Urinary bladder (tissue), 3 donors: ENCODE measurements at regions not wholly inside any gene's neighbourhood (a gene's known extent, or its start where the extent isn't known, plus 50 kb on each side); places are given as distances from the start of the nearest gene placed in this dataset.

Experiments used
- DNase-seq: peaks from one replicate; pipeline ENCODE4 v3.0.0-alpha.2; 2015; ENCODE audit errors: extremely low spot score
- H3K27ac ChIP-seq: one replicate; pipeline ENCODE4 v1.5.1; 2013; ENCODE audit warnings: low read depth, mild to moderate bottlenecking, moderate library complexity
- H3K36me3 ChIP-seq: one replicate; pipeline ENCODE4 v1.6.1; 2013; ENCODE audit warnings: mild to moderate bottlenecking, moderate library complexity; ENCODE audit not compliant: insufficient read depth
- H3K4me1 ChIP-seq: one replicate; pipeline ENCODE4 v1.6.1; 2013; ENCODE audit warnings: mild to moderate bottlenecking, moderate library complexity; ENCODE audit not compliant: insufficient read depth
- H3K4me3 ChIP-seq: one replicate; pipeline ENCODE4 v1.5.1; 2013; ENCODE audit warnings: low read depth, low read length
- WGBS: extraction: QIAGEN DNeasy Blood & Tissue Kit; methylation state at CpG from one replicate; pipeline ENCODE4 v1.1.7; 2013; 5-methylcytosine and 5-hydroxymethylcytosine counted together
- donor health status: healthy with polysubstance abuse.
- donor health status: healthy.

DNA sequence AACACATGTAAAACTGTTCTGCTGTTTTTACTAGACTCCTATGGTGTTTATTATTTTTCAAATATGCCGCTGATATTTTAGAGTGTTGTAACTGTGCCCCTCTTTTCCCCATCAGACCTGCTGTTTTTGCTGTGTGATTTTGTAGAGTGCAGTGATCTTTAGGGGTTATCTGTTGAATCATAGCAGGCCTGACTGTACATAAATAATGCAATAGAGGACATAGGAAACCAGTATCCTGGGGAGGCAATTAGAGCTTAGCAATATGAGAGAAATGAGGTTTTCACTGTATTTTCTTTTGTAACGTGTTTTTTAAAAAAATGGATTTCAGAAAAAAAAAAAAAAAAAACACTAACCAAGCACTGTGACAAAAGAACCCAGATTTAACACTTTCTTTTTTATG lies 662.2 kb downstream of the TOX3 start:
- H3K36me3 ChIP-seq = no peaks in the 10 kb centered on the region
- H3K27ac ChIP-seq = no peak overlapping the region
- H3K4me1 ChIP-seq = peaks cover 2% of the 10 kb centered on the region
- DNase-seq = no peak
- WGBS = 88% methylated on average over 2 of the region's 2 CpGs
- H3K4me3 ChIP-seq = no peak overlapping the region

DNA sequence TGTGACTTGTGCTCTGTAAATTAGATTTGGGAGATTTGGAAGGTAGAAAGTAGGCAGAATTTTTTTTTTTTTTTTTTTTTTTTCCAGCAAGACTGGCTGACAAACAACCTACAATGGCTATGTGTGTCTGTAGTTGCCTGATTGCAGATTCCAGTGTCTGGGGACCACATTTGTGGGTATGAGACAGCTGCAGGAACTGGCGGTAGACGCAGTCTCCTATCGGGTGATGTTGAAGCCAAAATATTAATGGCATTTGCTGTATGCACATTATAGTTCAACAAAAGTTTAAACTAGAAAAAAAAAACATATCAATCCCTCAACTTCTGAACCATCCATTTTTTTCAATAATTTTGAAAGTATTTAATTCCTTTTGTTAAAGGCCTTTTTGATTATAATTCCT lies 665.2 kb downstream of the TOX3 start:
- DNase-seq = no peak
- Histone ChIP-seq H3K27ac (peak overlapping the region; percentile 2), H3K4me3 (no peak overlapping the region), H3K36me3 (no peaks in the 10 kb centered on the region), H3K4me1 (peaks cover 2% of the 10 kb centered on the region)
- 88% methylated on average over 3 of the region's 3 CpGs for WGBS

DNA sequence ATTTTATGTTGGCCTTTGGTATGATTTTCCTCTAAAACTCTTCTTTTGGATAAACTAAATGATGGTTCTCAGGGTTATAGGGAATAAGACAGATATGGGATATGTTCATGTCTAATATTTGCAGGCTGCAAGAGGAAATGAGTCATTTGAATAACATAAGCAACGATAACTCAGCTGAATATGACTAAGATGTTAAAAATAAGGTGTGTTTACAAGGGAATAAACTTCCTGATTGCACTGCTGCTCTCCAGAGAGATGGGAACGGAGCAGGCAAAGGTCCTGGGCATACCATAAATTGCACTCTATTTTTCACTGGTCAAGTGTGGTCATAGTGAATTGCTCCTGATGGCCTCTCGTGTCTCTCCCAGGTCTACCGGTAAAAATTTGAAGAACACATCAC lies 666.2 kb downstream of the TOX3 start:
- Histone ChIP-seq H3K36me3 (no peaks in the 10 kb centered on the region), H3K4me3 (no peak overlapping the region), H3K27ac (no peak overlapping the region), H3K4me1 (peaks cover 2% of the 10 kb centered on the region)
- no peak for DNase-seq
- 23% methylated on average over 4 of the region's 4 CpGs for WGBS

DNA sequence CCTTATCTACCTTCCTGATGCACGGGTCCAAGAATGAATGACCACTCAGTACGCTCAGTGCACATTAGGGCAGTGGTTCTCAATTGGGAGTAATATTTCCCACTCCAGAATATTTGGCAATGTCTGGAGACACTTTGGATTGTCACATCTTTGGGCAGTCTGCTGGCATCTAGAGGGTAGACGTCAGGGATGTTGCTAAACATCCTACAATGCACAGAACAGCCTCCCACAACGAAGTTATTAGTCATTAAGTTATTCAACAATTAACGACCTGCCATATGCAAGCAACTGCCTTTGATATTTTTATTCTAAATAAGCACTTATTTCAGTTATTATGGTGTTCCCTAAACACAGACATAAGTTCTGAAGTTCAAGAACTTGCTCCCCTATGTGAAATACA lies 669.3 kb downstream of the TOX3 start:
- Histone ChIP-seq H3K27ac (no peak overlapping the region), H3K4me3 (no peak overlapping the region), H3K4me1 (peaks cover 2% of the 10 kb centered on the region), H3K36me3 (no peaks in the 10 kb centered on the region)
- WGBS = 79% methylated on average over 5 of the region's 5 CpGs
- DNase-seq = no peak

DNA sequence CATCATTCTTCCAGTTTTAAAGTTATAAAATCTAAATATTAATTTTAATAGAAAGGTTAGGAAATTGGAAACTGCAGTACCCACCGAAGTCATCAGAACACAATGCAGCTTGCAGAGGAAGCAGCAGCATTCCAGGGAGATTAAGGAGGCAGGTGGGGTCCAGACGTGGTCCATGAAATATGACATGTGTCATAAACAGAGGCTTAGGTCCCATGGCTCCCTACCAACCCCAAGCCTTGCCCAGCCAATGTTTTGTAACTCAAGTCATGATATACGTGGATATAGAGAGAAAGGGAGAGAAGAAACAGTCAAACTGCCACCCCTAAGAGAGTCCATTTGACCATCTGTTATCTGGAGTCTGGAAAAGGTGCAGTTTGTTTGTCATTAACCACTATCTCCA lies 670.0 kb downstream of the TOX3 start:
- Histone ChIP-seq H3K4me3 (no peak overlapping the region), H3K4me1 (peaks cover 2% of the 10 kb centered on the region), H3K36me3 (no peaks in the 10 kb centered on the region), H3K27ac (no peak overlapping the region)
- no peak for DNase-seq
- 24% methylated on average over 3 of the region's 3 CpGs for WGBS

DNA sequence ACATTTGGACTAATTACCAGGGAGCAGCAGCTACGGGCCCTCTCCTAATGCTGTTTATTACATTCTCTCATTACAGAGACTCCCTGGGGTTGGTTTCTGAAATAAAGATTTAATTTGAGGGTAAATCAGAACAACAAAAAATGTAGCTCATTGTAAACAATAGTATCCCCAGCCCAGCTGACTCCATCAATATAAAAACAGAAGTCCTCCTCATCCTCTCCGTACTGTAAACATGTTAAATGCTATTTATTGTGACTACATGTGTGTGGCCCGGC lies 670.4 kb downstream of the TOX3 start:
- no peaks in the 10 kb centered on the region for H3K36me3 ChIP-seq
- peaks cover 2% of the 10 kb centered on the region for H3K4me1 ChIP-seq
- 64% methylated on average over 3 of the region's 3 CpGs for WGBS
- no peak overlapping the region for H3K4me3 ChIP-seq
- DNase-seq = peak; percentile 2
- no peak overlapping the region for H3K27ac ChIP-seq

DNA sequence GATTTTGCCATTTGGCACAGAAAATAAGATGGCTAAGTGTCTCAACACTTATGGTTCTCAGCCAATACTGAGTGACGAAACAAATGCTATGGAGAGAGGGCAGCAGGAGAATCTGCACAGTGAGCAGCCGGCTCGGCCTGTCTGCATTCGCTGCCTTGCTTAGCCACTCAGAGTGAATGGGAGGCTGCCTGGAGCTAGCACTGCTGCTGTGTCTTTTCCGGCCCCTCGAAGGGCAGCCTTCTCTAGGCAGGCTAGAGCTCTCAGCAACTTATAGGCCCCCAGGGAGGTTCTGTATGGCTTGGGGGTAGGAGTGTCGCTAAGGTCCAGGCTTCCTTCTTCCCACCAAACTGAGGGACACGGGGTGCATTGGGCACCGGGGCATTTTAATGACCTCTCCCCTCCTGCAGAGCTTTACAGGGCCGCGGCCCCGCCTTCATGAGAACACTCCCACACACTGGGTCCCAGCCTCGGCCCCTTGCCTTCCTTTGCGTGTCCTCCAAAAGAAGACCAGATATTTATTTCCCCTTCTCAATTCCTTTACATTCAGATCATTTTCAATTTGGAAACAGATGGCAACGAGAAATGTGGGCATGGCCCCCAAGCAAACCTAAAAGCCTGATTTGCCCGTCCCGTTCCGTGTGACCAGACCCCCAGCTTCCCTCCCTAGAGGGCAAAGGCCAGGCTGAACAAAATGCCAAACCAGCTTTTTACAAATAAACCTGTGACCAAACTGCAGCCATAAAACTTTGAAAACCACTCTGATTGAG lies 670.9 kb downstream of the TOX3 start:
- DNase-seq = no peak
- WGBS = 44% methylated on average over 18 of the region's 18 CpGs

DNA sequence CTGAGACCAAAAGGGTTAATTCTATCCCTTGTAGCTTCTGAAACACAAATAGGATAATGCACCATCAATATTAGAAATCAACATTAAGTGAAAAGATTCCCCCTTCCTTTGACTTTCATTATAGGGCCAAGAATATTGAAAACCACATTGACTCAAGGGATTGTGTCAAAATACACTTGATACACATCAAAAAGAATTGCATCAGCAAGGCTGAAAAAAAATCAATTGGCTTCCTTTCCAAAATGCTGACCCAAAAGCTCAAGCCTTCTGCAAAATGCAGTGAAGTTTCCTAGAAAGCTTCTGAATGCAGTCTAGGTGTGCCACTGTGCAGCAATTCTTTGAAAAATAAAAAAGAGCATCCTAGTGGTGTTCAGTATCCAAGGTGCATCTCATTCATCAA lies 674.4 kb downstream of the TOX3 start:
- DNase-seq = no peak
- no peaks in the 10 kb centered on the region for H3K4me1 ChIP-seq

More for the DNA sequence above, 670.9 kb downstream of the TOX3 start:
- Histone ChIP-seq H3K4me3 (no peak overlapping the region), H3K36me3 (no peaks in the 10 kb centered on the region), H3K4me1 (peaks cover 2% of the 10 kb centered on the region), H3K27ac (no peak overlapping the region)

DNA sequence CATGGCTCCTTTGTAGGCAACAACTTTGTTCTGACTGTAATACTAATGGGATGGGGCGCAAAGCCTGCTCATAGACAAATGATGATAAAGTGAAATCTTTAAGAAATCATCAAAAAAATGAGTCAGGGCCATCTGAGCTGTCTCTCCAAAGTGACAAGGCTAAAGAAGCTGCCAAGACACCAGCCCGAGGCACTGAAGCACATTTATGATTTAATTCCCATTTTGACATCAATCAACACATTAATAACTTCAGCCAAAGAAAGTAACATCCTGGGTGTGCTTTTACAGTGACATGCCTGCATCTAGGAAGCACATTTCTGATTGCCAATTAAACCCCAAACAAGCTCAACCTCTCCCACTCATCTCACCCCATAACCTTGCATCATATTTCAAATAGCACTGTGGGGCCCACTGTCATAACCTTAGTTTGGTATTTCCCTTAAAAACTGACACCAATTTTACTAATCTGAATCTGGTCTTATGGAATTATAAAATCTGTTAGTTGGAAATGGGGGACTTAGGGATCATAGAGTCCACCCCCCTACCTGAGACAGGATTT lies 676.6 kb downstream of the TOX3 start:
- WGBS = 76% methylated on average over 2 of the region's 2 CpGs
- Histone ChIP-seq H3K36me3 (no peaks in the 10 kb centered on the region), H3K4me1 (no peaks in the 10 kb centered on the region), H3K4me3 (no peak overlapping the region), H3K27ac (no peak overlapping the region)
- no peak for DNase-seq

More for the DNA sequence above, 674.4 kb downstream of the TOX3 start:
- H3K4me3 ChIP-seq = no peak overlapping the region
- H3K27ac ChIP-seq = no peak overlapping the region
- no peaks in the 10 kb centered on the region for H3K36me3 ChIP-seq

DNA sequence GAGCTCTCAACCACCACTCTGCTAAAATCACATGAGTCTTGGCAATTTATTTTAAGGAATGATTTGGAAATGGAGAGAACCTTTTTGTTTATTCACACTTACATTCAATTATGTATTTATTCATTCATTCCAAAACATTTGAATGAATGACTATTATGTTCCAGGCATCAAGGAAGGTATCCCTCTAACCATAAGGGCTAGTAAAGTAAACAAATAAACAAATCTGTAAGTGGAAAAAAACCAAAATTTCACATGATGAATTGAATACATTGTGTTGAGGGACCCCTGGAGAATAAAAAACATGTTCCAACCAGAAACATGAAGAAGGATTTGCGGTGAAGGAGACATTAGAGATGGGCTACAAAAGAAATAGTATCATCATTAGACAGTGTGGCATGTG lies 677.8 kb downstream of the TOX3 start:
- no peaks in the 10 kb centered on the region for H3K36me3 ChIP-seq
- 94% methylated on average over 1 of the region's 1 CpG for WGBS
- no peak overlapping the region for H3K27ac ChIP-seq
- H3K4me3 ChIP-seq = no peak overlapping the region
- DNase-seq = no peak
- H3K4me1 ChIP-seq = no peaks in the 10 kb centered on the region

DNA sequence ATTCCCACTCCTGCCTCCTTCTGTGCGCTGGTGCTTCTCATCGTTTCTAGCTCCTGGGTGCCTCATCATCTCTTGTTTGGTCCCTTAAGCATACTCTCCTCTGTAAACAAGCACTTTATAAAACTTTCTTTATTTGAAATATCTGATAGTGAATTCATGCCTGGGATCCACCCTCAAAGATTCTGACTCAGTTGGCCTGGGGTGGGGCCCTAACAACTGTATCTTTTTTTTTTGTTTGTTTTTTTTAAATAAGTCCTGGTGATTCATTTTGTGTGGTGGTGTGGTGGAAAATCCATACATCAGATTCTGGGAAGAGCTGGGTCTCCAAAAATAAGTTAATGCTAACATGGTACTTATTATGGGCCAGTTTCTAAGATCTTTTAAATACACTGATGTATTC lies 678.3 kb downstream of the TOX3 start:
- Histone ChIP-seq H3K27ac (no peak overlapping the region), H3K4me1 (no peaks in the 10 kb centered on the region), H3K4me3 (no peak overlapping the region), H3K36me3 (no peaks in the 10 kb centered on the region)
- DNase-seq = no peak
- 85% methylated on average over 2 of the region's 2 CpGs for WGBS

DNA sequence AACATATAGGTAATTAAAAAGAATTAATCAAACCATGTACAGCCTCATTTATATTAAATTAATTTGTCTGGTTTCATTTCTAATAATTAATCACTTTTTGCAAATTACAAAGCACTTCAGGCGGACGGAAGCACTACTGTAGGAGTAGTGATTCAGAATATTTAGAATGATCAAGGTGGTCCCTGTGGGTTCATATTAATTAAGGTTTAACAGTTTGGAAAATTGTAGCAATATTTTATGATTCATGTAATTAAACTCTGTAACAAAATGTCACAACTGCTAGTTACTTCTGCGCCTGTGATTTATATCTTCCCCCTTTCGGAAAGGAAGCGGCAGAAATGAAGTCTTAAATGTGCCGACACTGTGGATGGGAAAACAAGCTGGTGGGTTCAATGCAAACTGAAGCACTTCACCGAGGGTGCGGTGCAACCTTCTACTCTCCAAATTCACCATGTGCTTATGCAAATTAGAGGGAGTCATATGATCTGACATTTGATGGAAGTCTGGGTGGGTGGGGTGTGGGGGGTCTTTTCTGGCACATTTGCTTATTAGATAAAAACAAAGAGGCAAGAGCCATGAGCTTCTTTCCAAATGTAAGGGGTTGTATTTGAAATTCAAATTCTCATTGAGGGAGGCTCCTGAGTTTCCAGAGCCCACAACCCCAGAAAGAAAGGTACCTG lies 679.4 kb downstream of the TOX3 start:
- H3K36me3 ChIP-seq = no peaks in the 10 kb centered on the region
- DNase-seq = no peak
- WGBS = 85% methylated on average over 8 of the region's 8 CpGs
- H3K4me1 ChIP-seq = no peaks in the 10 kb centered on the region
- H3K27ac ChIP-seq = no peak overlapping the region
- no peak overlapping the region for H3K4me3 ChIP-seq

DNA sequence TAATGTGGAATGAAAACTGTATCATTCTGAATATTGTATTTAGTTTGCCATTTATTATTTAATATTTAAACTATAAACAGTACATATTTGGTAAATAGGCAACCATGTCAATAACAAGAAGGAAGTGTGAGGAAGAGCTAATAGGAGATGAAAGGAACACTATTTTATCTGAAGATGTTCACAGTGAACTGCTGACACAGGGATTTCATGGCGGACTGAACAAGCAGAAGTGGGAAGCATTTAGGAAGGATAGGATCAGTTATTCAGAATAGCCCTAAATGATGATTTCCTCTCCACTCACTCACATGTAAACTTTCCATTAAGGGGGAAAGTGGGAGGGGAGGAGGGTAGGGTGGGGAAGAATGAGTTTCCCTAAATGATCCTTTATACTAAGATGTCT lies 682.4 kb downstream of the TOX3 start:
- DNase-seq = no peak
- no peaks in the 10 kb centered on the region for H3K36me3 ChIP-seq
- WGBS = 79% methylated on average over 1 of the region's 1 CpG
- H3K4me3 ChIP-seq = no peak overlapping the region
- no peak overlapping the region for H3K27ac ChIP-seq
- no peaks in the 10 kb centered on the region for H3K4me1 ChIP-seq

DNA sequence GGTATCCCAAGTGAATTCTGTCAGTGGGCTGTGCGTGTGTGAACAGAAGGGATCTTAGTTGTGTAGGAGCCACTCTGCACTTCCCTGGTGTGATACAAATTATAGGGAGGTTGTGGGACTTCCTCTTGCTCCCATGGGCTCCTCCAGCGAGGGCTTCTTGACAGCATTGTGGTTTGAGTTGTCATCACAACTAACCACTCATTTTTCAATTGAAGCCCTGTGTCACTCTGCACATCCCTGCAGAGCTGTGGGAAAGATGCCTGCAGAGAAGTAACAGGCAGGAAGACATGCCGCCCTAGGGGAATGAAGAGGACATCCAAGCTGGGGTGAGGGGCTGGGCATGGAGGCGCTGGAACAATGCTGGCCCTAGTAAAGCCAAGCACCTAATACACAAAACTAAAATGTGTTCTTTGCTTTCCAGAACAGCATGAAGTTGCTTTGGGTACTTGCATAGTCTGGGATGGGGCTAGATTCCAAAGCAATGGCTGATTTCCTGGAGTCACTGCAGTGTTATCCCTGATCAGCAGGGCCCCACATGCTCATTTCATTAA lies 692.5 kb downstream of the TOX3 start:
- Histone ChIP-seq H3K4me3 (no peak overlapping the region), H3K4me1 (no peaks in the 10 kb centered on the region), H3K27ac (no peak overlapping the region), H3K36me3 (no peaks in the 10 kb centered on the region)
- DNase-seq = no peak
- 89% methylated on average over 4 of the region's 4 CpGs for WGBS
